Left kidney (tissue), 1 donor: ENCODE measurements at regions not wholly inside any gene's neighbourhood (a gene's known extent, or its start where the extent isn't known, plus 50 kb on each side); places are given as distances from the start of the nearest gene placed in this dataset.
A peak's percentile ranks its signal among the peaks of the same experiment; 100 is the strongest.

ENCODE experiments used
- DNase-seq: peaks from one replicate; pipeline ENCODE4 v3.0.0-alpha.2; 2013

- DNase-seq, result no peak
These were observed 335.0 kb downstream of the TGFB2 start for GRCh38 chr1:218679988-218680748.

GRCh38 chr1:218683242-218683641 is 338.1 kb downstream of the TGFB2 start:
- DNase-seq, result no peak

GRCh38 chr1:218686258-218686657 is 341.1 kb downstream of the TGFB2 start:
- DNase-seq, result no peak

GRCh38 chr1:218686761-218687160 is 341.6 kb downstream of the TGFB2 start:
- no peak for DNase-seq

- no peak for DNase-seq
These were observed 347.7 kb downstream of the TGFB2 start for GRCh38 chr1:218692808-218693207.

- DNase-seq, result no peak
These were observed 348.5 kb downstream of the TGFB2 start for GRCh38 chr1:218693599-218693998.

- no peak for DNase-seq
These were observed 348.9 kb downstream of the TGFB2 start for GRCh38 chr1:218694085-218694484.

GRCh38 chr1:218694636-218695035 is 349.5 kb downstream of the TGFB2 start:
- DNase-seq, result no peak

GRCh38 chr1:218695525-218695924 is 350.4 kb downstream of the TGFB2 start:
- no peak for DNase-seq

- no peak for DNase-seq
These were observed 353.0 kb downstream of the TGFB2 start for GRCh38 chr1:218698141-218698540.

- no peak for DNase-seq
These were observed 354.3 kb downstream of the TGFB2 start for GRCh38 chr1:218699421-218699820.

GRCh38 chr1:218699865-218700264 is 354.7 kb downstream of the TGFB2 start:
- DNase-seq, result no peak

GRCh38 chr1:218700666-218701065 is 355.5 kb downstream of the TGFB2 start:
- no peak for DNase-seq

- no peak for DNase-seq
These were observed 356.0 kb downstream of the TGFB2 start for GRCh38 chr1:218701131-218701530.

GRCh38 chr1:218702775-218703174 is 357.6 kb downstream of the TGFB2 start:
- no peak for DNase-seq

- no peak for DNase-seq
These were observed 358.7 kb downstream of the TGFB2 start for GRCh38 chr1:218703836-218704235.

GRCh38 chr1:218705391-218705790 is 360.3 kb downstream of the TGFB2 start:
- no peak for DNase-seq

- DNase-seq, result peak; percentile 11
These were observed 361.1 kb downstream of the TGFB2 start for GRCh38 chr1:218705911-218706893.

GRCh38 chr1:218711001-218711400 is 365.9 kb downstream of the TGFB2 start:
- DNase-seq, result no peak

- DNase-seq, result no peak
These were observed 366.9 kb downstream of the TGFB2 start for GRCh38 chr1:218711884-218712674.

- no peak for DNase-seq
These were observed 367.5 kb downstream of the TGFB2 start for GRCh38 chr1:218712677-218713076.

- DNase-seq, result no peak
These were observed 371.0 kb downstream of the TGFB2 start for GRCh38 chr1:218715961-218716669.
